OCI-LY1 (cell line): ENCODE measurements at regions not wholly inside any gene's neighbourhood (a gene's known extent, or its start where the extent isn't known, plus 50 kb on each side); places are given as distances from the start of the nearest gene placed in this dataset.

Experiments
- H2AFZ ChIP-seq: fragments of 200-600 bp; sonication (generic), shearing (Covaris generic); 2 replicates; pipeline ENCODE4 v1.6.0; 2014; ENCODE audit warnings: antibody characterized with exemption, mild to moderate bottlenecking, low read length
- H3F3A ChIP-seq: fragments of 200-600 bp; sonication (generic), shearing (Covaris generic); 2 replicates; pipeline ENCODE4 v1.6.0; 2014; ENCODE audit warnings: mild to moderate bottlenecking, antibody characterized with exemption, low read length, moderate library complexity; ENCODE audit not compliant: insufficient read depth
- H3K27ac ChIP-seq: fragments of 200-600 bp; sonication (generic); 2 replicates; pipeline ENCODE4 v1.5.1; 2014; ENCODE audit warnings: low read length, mixed run types, mild to moderate bottlenecking, low read depth; ENCODE audit not compliant: poor library complexity, severe bottlenecking
- H3K27me3 ChIP-seq: fragments of 200-600 bp; sonication (generic); 2 replicates; pipeline ENCODE4 v1.6.0; 2014; ENCODE audit warnings: antibody characterized with exemption, mild to moderate bottlenecking, low read length, moderate library complexity; ENCODE audit not compliant: insufficient read depth
- H3K36me3 ChIP-seq: fragments of 200-600 bp; sonication (generic); 2 replicates; pipeline ENCODE4 v1.6.1; 2014; ENCODE audit warnings: mild to moderate bottlenecking, antibody characterized with exemption, low read length, moderate library complexity, mixed read lengths; ENCODE audit not compliant: insufficient read depth
- H3K4me1 ChIP-seq: fragments of 200-600 bp; sonication (generic); 2 replicates; pipeline ENCODE4 v1.5.1; 2014; ENCODE audit warnings: mild to moderate bottlenecking, low read length, moderate library complexity; ENCODE audit not compliant: insufficient read depth, severe bottlenecking
- H3K4me2 ChIP-seq: fragments of 200-600 bp; sonication (generic), shearing (Covaris generic); 2 replicates; pipeline ENCODE4 v1.6.1; 2014; ENCODE audit warnings: low read length
- H3K4me3 ChIP-seq: fragments of 200-600 bp; sonication (generic); 2 replicates; pipeline ENCODE4 v1.5.1; 2014; ENCODE audit warnings: low read length, low read depth, mild to moderate bottlenecking, mixed read lengths; ENCODE audit not compliant: poor library complexity, severe bottlenecking
- H3K79me2 ChIP-seq: fragments of 200-600 bp; shearing (Covaris generic); 2 replicates; pipeline ENCODE4 v1.6.1; 2016; ENCODE audit warnings: mixed run types, low read length, mixed read lengths; ENCODE audit not compliant: insufficient read depth
- H3K9ac ChIP-seq: fragments of 200-600 bp; sonication (generic), shearing (Covaris generic); 2 replicates; pipeline ENCODE4 v1.6.1; 2014; ENCODE audit warnings: mild to moderate bottlenecking, low read length, mixed read lengths
- H3K9me2 ChIP-seq: fragments of 200-600 bp; sonication (generic), shearing (Covaris generic); 2 replicates; pipeline ENCODE4 v1.6.1; 2014; ENCODE audit warnings: low read depth, mild to moderate bottlenecking, low read length, mixed read lengths
- H3K9me3 ChIP-seq: fragments of 200-600 bp; shearing (Covaris generic); 2 replicates; pipeline ENCODE4 v1.6.1; 2014; ENCODE audit warnings: low read length, mixed read lengths
- H4K20me1 ChIP-seq: fragments of 200-600 bp; sonication (generic), shearing (Covaris generic); 2 replicates; pipeline ENCODE4 v1.6.0; 2016; ENCODE audit warnings: mild to moderate bottlenecking, low read length; ENCODE audit not compliant: insufficient read depth
- CTCF ChIP-seq: fragments of 200-600 bp; sonication (generic), shearing (Covaris generic); IDR thresholded peaks from 2 replicates; pipeline ENCODE4 v1.5.1; 2017; ENCODE audit warnings: mild to moderate bottlenecking, antibody characterized with exemption, low read length, moderate library complexity, mixed read lengths
- EZH2 ChIP-seq: fragments of 200-600 bp; sonication (generic), shearing (Covaris generic); IDR thresholded peaks from 2 replicates; pipeline ENCODE4 v1.8.0; 2017; ENCODE audit warnings: borderline replicate concordance, mixed run types, mild to moderate bottlenecking, antibody characterized with exemption, low read length, moderate library complexity, mixed read lengths

- H3K4me2 ChIP-seq, result no peak overlapping the region
- no peaks in the 10 kb centered on the region; the same call in 1 of the 2 replicates for H3K27me3 ChIP-seq
- H2AFZ ChIP-seq, result no peak overlapping the region
- no peaks in the 10 kb centered on the region for H4K20me1 ChIP-seq
- no peaks in the 10 kb centered on the region for H3K79me2 ChIP-seq
- no peaks in the 10 kb centered on the region for H3K36me3 ChIP-seq
- H3K9me3 ChIP-seq, result no peaks in the 10 kb centered on the region
- TF ChIP-seq EZH2 (no peak), CTCF (no peak)
- H3K9ac ChIP-seq, result no peak overlapping the region
- H3K4me3 ChIP-seq, result no peak overlapping the region
- no peaks in the 10 kb centered on the region for H3K4me1 ChIP-seq
- no peaks in the 10 kb centered on the region for H3F3A ChIP-seq
- no peaks in the 10 kb centered on the region for H3K9me2 ChIP-seq
- H3K27ac ChIP-seq, result no peak overlapping the region
These were observed 166.3 kb upstream of the FOXF1 start for GRCh38 chr16:86343796-86344585.

GRCh38 chr16:86344586-86344871, 165.8 kb upstream of the FOXF1 start:
- Histone ChIP-seq H3K36me3 (no peaks in the 10 kb centered on the region), H3K27me3 (no peaks in the 10 kb centered on the region; the same call in 1 of the 2 replicates)

GRCh38 chr16:86344881-86345280, 165.4 kb upstream of the FOXF1 start:
- Histone ChIP-seq H3K4me1 (no peaks in the 10 kb centered on the region), H3K27me3 (no peaks in the 10 kb centered on the region; the same call in 1 of the 2 replicates)

More at GRCh38 chr16:86344586-86344871, 165.8 kb upstream of the FOXF1 start:
- Histone ChIP-seq H3K27ac (no peak overlapping the region), H3K9me3 (no peaks in the 10 kb centered on the region), H3K9ac (no peak overlapping the region), H3K4me3 (no peak overlapping the region), H3K4me1 (no peaks in the 10 kb centered on the region), H3K4me2 (no peak overlapping the region), H4K20me1 (no peaks in the 10 kb centered on the region), H3F3A (no peaks in the 10 kb centered on the region), H3K79me2 (no peaks in the 10 kb centered on the region), H3K9me2 (no peaks in the 10 kb centered on the region), H2AFZ (no peak overlapping the region)
- TF ChIP-seq CTCF (no peak), EZH2 (no peak)

More at GRCh38 chr16:86344881-86345280, 165.4 kb upstream of the FOXF1 start:
- Histone ChIP-seq H3K79me2 (no peaks in the 10 kb centered on the region), H3K36me3 (no peaks in the 10 kb centered on the region), H2AFZ (no peak overlapping the region), H3F3A (no peaks in the 10 kb centered on the region), H3K27ac (no peak overlapping the region), H3K9me2 (no peaks in the 10 kb centered on the region), H4K20me1 (no peaks in the 10 kb centered on the region), H3K4me2 (no peak overlapping the region), H3K9ac (no peak overlapping the region), H3K9me3 (no peaks in the 10 kb centered on the region), H3K4me3 (no peak overlapping the region)
- TF ChIP-seq CTCF (no peak), EZH2 (no peak)
